Glomerular visceral epithelial cell (primary cell): ENCODE measurements at regions not wholly inside any gene's neighbourhood (a gene's known extent, or its start where the extent isn't known, plus 50 kb on each side); places are given as distances from the start of the nearest gene placed in this dataset.

Source experiments
- DNase-seq: peaks from one replicate; pipeline ENCODE4 v3.0.0-alpha.2; 2016; ENCODE audit errors: extremely low spot score

DNA sequence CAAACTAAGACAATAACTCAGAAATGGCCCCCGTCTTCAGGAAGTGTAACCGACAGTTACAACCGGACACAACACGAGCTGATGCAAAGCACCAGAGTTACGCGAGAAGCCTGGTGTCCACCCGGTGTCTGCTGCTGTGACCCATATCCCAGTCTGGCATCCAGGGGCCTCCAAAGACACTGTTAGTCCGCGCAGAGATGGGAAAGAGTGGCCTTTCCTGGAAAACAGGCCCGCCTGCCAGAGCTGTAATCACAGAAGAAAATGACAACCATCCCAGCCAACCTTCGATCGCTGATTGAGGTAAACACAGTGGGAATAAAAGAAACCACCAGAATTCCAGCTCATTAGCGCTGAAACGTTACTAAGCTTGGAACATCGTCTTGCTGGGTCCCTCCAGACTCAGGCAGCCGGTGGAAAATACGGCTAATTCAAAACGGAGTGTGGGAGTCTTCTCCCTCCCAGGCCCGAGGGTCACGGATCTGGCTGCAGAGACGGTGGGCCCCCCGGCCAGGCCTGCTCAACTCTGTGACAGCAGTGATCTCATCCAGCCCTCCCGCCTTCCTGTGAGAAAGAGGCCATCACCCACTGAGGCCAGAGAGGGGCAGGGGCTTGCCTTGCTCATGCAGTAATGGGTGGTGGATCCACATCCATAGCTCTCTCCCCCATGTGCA, 273.9 kb upstream of the RTL1 start:
- no peak for DNase-seq

DNA sequence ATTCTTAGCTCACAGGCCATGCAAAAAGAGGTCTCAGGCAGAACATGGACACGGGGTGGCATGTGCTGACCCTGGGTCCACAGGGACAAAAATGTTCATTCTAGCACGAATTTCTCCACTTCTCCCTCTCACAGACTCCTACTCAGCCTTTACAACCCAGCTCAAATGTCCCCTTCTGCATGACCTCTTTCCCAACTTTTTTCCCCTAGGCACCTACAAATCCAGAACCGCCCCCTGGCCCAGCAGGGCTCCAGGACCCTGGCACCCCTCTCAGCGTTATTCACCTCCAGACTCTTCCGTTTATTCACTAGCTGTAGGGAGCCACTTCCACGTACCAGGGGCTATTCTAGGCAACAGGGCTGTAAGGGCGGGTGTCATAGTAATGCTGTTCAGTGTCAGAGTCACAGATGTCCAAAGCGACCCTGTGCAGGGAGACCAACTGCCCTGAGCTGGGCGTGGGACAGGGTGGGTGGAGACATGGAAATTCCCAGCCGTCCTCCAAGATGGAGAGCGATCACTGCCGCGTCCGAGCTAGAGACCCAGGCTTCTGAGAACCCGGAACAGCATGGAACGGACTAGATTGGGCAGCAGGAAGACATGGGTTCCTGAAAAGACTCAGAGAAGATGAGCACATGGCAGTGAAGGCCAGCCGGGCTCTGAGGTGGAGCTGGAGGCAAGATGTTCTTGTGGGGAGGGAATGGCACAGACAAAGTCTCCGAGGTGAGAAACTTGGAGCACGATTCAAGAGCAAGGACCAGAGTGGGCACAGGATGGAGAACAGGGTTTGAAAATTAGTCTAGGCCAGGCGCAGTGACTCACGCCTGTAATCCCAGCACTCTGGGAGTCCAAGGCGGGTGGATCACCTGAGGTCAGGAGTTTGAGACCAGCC, 274.9 kb upstream of the RTL1 start:
- no peak for DNase-seq

DNA sequence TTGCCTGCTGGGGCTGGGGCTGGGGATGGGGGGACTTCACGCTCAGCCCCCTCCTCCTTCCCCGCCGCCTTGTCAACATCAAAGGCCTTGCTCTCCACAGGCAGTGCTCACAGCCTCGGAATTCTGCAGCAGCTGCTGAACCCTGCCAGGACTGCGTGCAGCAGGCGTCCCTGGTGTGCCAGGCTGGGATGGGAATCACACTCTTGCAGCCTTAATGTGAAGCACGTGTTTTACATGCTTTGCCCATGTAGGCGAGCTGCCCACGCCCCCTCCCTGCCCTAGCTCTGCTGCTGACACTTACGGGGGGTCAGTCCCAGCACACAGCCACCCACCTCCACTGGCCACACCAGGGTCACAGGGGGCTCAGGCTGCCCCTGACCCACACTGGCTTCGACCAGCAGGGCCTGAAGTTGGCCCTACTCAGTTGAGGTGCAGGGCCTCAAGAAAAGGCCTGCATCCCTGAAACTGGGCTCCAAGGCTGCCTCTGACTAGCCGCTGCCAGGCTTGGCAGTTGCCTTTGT, 276.2 kb upstream of the RTL1 start:
- no peak for DNase-seq

DNA sequence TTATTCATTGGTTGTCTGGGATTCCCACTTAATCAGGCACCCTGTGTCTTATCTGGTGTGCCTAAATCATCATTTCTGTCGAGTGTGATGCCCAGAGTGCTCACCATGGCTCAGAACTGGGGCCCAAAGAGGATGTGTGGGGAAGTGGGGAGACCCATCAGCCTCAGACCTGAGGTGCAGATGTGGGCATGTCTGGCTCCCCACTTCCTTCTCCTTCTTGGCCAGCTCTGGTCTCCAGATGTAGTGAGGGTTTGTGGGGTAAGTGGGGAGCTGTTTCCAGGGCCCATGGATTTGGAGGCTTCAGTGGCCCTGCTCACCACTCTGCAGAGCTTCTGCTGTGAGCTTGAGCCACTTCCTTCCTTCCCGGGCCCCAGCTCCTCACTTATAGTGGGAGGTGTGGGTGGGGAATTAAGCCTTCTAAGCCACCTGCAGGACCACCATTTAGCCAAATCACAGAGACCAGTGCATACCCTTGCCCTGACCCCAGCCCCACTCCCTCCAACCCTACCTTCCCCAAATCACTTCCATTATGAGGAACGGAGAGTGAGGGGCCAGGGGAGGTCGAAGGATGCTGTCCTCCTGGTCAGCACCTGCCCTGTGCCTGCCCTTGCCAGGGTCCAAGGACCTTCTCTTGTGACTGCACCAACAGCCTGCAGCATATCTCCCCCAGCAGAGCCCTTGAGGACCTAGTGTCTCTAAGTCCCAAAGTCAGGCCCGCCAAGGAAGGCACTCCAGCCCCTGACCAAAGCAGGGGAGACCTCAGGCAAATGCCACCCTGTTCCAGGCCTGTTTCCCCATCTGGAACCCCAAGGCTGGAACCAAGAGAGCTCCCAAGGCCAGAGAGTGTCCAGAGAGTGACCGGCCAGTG, 278.2 kb upstream of the RTL1 start:
- DNase-seq: no peak

DNA sequence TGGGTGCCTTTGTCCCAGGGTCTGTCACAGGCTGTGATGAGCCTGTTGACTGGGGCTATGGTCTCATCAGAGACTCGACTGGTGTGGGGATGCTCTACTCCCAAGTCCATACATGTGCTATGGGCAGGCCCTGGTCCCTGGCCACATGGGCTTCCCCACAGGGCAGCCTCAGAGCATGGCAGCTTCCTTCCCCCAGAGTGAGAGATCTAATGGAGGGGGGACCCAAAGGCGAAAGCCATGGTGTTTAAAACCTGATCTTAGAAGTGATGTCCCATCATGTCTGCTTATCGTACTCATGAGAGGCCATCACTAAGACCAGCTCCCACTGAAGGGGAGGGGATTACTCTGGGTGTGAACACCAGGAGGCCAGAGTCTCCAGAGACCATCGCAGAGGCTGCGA, 279.0 kb upstream of the RTL1 start:
- no peak for DNase-seq

DNA sequence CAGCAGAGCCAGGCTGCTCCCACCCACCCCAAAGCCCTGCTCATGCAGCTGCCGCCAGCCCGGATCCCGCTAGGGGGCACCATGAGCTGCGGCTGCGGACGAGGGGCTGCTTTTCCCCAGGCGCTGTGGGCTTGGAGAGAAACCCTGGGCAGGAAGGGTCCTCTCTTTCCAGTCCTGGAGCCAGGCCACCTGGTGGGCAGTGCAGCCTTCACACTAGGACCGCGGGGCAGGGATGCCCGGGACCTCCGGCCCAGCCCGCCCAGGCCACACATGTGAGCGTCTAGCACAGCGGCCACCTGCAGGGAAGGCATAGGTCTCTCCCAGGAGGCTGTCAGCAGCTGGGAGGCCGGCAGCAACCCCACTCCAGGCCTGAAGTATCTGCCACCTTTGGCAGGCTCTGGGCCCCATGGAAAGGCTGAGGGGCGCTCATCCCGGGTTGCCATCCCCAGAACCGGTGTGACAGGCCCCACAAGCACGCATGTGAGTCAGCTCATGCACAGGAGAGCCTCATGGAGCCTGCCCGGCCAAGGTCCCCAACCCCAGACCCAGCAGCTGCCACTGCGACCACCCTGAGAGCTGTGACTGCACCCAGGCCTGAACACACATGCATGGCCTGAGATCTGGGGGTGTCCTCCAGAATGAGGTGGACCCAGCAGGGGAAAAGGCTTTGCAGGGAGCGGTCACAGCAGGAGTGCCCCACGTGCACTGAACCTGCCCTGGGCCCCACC, 280.0 kb upstream of the RTL1 start:
- DNase-seq: no peak

DNA sequence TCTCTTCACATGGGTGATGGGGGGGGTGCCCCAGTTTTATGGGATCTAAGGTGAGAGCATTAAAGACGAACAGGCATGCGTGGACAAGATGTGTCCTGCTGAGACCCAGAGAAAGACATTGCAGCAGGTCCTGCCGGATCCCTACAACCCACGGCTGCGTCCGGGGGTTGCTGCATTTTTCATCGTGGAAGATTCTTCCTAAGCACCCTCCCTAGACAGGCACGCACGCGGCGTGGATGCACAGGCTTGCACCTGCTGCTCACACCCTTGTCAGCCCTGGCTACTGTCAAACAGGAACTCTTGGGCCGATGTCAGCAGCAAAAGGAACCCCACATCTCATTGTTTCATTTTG, 280.6 kb upstream of the RTL1 start:
- no peak for DNase-seq

DNA sequence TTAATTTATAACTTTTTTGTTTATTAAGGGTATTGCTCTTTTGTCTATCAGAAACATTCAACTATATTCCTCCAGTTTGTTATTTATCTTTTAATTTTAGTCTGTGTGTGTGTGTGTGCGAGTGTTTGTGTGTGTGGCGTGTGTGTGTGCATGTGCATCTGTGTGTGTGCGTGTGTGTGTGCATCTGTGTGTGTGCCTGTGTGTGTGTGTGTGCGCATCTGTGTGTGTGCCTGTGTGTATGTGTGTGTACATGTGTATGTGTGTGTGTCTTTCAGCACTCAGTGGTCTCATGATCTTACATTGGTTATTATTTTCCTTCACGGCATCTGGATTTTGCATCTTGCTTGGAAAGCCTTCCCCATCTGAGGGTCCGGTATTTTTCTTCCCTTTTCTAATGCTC, 281.1 kb upstream of the RTL1 start:
- no peak for DNase-seq

DNA sequence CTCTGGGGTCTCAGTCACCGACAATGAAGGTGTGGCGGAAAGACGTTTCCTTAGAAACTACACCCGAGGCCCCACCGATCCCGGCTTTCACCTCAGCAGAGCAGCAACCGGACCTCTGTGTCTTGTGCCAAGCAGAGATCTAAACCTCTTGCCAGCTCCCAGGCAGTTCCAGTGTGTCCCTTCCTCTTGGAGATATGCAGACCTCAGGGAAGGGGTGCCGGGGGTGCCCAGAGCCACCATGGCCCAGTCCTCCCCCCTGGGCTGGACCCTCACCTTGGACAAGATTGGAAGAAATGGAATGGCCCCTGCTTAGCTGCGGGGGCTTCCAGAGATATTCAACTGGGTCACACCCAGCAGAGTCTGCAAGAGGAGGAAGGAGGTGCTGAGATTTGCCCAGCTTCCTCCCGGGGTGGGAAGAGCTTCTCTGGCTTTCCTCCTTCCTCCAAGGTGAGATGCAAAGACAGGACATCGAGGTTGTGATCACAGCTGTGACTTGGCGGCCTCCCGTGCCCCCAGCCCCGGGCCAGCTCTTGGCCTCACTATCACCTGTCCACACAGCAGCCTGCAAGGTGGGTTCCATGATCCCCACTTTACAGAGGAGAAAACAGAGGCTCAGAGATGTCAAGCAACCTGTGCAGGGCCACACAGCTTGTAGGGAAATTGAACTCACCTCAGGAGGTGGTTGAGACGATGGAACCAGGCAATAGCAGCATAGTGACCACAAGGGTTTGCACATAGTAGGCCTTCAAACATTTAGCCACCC, 281.7 kb upstream of the RTL1 start:
- no peak for DNase-seq

DNA sequence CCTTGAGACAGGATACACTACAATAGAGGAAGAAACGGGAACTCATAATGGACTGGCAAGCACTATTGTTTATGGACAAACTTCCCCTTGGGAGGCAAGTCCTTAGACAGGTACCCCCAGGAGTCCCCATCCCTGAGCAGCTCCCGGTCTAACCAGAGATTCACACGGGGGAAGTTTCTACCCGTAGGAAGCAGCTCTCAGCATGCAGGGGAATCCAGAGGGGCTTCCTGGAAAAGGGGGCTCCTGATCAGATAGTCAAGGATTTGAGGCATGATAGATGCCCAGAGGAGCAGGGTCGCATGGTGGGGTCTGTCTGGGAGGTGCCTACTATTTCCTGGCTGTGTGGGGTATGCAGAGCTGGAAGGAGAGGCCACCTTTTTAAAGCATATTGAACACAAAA, 282.4 kb upstream of the RTL1 start:
- DNase-seq: no peak

DNA sequence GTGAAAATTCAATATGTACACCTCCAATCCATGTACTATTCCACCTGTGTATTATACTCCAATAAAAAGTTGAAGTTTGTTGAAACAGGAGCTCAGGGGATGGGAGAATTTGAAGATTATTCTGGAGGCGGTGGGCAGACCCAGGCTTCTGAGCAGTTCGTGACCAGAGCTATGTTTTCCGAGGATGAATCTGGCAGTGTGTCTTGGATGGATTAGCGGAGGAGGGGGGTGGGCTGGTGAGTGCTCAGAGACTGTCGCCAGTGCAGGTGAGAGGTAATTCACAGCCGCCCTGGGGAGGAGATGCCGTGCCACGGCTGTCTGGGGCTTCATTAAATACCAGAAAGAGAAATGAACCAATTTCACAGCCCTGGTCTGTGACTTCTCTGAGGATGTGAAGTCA, 283.0 kb upstream of the RTL1 start:
- no peak for DNase-seq

DNA sequence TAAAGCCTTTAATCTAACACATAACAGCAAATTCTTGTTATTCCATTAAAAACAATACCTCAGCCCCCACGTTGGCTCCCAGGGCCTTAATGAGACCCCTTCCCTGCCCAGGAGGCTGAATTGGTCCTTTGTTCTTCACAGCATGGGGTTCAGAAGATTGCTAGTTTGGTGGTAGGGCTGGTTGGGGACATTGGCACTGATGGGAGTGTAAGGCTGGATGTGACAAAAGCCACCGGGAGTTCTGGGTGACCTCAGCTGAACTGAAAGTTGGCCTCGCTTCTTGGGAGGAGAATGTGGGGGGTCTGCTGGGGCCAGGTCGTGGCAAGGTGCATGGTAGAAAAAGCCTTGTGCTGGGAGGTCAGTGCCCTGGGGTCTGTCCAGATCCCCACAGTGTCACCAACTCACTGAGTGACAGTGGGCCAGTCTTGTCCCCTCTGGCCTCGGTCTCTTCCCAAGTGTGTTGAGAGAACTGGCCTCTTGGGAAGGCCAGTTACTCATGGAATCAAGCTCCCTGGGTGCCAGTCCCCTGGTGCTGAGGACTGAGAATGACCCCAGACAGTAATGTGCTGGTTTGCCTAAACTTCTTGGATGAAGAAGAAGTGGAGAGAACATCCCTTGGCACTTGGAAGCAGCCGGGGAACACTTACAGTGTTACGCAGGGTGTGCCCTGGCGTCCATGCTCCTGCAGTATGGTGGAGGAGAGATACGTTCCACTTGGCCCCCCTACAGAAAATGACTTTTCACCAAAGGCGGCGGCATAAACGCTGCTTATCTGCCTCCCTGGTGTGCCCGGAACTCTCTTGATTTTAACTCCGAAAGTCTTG, 283.7 kb upstream of the RTL1 start:
- DNase-seq: no peak

DNA sequence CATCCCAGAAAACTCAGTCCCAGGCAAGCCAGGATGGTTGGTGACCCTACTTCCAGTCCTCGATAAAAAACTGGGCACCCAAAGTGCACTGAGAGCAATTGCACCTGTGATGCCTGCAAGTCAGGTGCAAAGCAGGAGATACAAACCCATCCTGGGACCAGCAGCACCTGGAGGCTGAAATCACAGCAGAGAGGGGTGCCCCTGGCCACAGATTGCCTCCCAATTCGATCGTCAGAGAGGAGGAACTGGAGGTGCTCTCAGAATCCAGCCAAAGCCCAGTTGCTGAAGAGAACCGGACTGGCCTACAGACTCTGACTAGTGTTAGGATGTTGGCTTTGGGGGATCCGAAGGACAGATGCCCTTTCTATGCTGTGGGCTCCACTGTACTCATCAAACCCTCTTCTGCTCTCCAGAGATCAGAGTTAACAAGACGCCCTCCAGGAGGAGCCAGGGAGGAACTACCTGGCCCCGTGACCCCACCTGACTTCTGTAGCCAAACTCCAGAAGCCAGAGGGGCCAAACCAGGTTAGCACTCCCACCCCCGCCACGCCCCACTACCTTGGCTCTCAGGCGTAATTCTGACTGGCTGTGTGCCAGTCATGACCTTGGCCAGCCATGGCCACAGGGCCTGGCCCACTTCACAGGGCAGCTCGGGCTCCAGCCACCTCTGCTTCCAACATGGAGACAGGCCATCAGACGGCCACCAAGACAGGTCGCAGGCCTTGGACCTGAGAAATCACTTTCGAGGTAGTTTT, 284.5 kb upstream of the RTL1 start:
- DNase-seq: no peak

DNA sequence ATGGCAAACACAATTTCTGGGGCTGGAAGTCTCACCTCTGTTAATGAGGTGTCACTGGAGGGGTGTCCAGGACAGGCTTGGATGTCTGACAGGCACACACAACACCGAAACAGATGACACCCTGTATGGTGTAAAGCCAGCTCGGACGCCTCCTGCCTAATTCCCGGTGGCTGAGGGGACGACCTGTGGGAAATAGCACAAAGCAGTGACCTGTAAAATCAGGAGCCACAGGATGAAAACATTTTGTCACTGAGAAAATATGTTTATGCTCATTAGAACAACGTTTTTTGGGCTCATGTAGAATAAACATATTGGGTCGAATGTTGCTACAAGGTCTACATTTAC, 285.0 kb upstream of the RTL1 start:
- DNase-seq: no peak

DNA sequence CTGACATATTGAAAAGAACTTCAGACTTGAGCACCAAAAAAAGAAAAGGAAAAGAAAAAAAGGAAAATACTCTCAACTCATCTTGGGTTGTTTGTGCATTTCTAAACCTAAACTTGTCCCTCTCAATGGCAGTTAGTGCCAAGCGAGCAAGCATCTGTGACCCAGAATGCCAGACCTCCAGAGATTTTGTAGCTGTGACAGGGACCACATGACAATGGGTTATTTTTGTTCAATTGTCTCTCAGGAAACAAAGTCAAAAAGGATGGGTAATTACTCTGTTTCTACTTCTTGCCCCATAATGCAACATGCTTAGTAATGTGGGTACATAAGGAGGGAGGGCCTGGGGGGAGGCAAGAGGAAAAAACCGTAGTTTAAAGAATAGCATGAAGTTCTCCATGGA, 285.7 kb upstream of the RTL1 start:
- no peak for DNase-seq

DNA sequence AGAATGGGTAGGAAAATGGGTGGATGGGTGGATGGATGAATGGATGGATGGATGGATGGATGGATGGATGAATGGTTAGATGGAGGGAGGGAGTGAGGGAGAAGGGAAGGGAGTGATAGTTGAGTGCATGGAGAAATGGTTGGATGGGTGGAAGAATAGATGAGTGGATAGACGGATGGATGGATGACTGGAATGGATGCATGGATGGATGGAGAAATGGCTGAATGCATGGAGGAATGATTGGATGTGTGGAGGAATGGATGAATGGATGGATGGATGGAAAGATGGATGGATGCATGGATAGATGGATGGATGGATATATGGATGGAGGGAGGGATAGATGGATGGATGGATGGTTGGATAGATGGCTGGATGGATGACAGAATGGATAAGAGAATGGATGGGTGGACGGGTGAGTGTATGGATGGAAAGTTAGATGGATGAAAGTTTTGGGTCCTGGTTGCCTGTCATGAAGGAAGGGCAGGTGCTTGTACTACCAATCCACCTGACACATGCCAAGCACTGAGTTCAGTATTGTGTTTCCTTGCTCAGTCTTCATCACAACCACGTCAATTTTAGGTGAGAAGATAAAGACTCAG, 286.5 kb upstream of the RTL1 start:
- DNase-seq: no peak

DNA sequence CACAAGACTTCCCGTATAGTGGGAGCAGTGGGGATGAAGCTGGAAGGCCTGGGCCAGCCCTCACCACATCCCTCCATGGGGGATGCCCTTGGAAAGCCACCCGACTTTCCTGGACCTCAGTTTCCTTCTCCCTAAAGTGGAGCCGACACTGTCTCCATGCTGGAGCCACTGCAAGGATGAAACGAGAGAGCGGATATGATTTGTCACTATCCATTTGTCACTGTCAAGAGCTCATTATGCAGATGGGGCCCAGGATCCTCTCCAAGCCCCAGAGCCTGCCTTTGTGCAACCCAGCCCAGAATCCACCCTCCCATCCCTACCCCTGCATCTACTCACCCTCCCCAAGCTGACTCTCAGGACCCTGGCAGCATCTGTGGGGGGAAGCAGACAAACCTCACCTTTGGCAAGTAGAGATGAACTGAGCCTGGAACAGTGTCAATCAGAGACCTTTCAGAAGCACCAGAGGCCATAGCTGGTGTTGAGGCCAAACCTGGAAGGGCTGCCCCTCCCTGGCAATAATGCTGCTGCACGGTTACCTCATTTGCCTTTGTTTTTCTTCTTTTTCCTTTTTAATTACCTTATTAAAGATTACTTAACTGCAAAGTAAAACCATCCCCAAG, 287.7 kb upstream of the RTL1 start:
- DNase-seq: no peak
